Panc1 (cell line): ENCODE measurements at regions not wholly inside any gene's neighbourhood (a gene's known extent, or its start where the extent isn't known, plus 50 kb on each side); places are given as distances from the start of the nearest gene placed in this dataset.

Experiments
- ATAC-seq: fragments of 200-7000 bp; cut with Tn5 transposase; 2 replicates; pipeline ENCODE4 v1.9.1; 2020; ENCODE audit warnings: mild to moderate bottlenecking, moderate library complexity
- BruUV-seq: library from RNA; stranded (reverse); fragments of 400-500 nt; replicated peaks from 2 replicates; lab custom pipeline; 2021; lab: Mats Ljungman, UMichigan
- CTCF ChIA-PET: fragments of 300-600 bp; sonication (Branson Sonifier 250); formaldehyde crosslinking; loops from one replicate; lab custom pipeline; 2022; ENCODE audit warnings: antibody characterized with exemption; lab: Charles Lee
- POLR2A ChIA-PET: fragments of 300-600 bp; sonication (Branson Sonifier 250); formaldehyde crosslinking; loops from one replicate; lab custom pipeline; 2022; ENCODE audit warnings: antibody characterized with exemption; lab: Charles Lee
- DNase-seq: peaks from one replicate; pipeline ENCODE4 v3.0.0-alpha.2; 2010; ENCODE audit warnings: low read depth, low spot score
- H3K27ac ChIP-seq: 2 replicates; pipeline ENCODE4 v1.5.1; 2011; ENCODE audit warnings: mild to moderate bottlenecking, low read length, inconsistent platforms
- H3K27me3 ChIP-seq: fragments of 200-500 bp; sonication (Bioruptor generic); 2 replicates; pipeline ENCODE4 v1.6.0; 2014; ENCODE audit warnings: low read length, inconsistent platforms; ENCODE audit not compliant: control insufficient read depth, insufficient read depth
- H3K36me3 ChIP-seq: fragments of 200-500 bp; sonication (Bioruptor generic); 2 replicates; pipeline ENCODE4 v1.5.1; 2014; ENCODE audit warnings: inconsistent platforms, mild to moderate bottlenecking, low read length, moderate library complexity; ENCODE audit not compliant: control insufficient read depth, insufficient read depth
- H3K4me1 ChIP-seq: 2 replicates; pipeline ENCODE4 v1.5.1; 2011; ENCODE audit warnings: inconsistent platforms, mild to moderate bottlenecking, low read length, moderate library complexity; ENCODE audit not compliant: control insufficient read depth, insufficient read depth
- H3K4me3 ChIP-seq, 2 experiments: 2 replicates each; pipeline ENCODE4 v1.5.1; 2011 to 2012; ENCODE audit warnings: low read depth in 2 of 2, low read length in 2 of 2, mild to moderate bottlenecking in 2 of 2, inconsistent platforms in 1 of 2, moderate library complexity in 1 of 2
- H3K9me3 ChIP-seq: fragments of 200-500 bp; sonication (Bioruptor generic); 2 replicates; pipeline ENCODE4 v1.5.1; 2014; ENCODE audit warnings: low read depth, mild to moderate bottlenecking, inconsistent platforms, low read length, moderate library complexity; ENCODE audit not compliant: control insufficient read depth, insufficient read depth
- CTCF ChIP-seq: fragments of 450-650 bp; IDR thresholded peaks from 2 replicates; pipeline ENCODE4 v1.5.1; 2017; ENCODE audit warnings: mild to moderate bottlenecking
- POLR2AphosphoS5 ChIP-seq: IDR thresholded peaks from 2 replicates; pipeline ENCODE4 v1.6.1; 2012; ENCODE audit warnings: mild to moderate bottlenecking, low read depth, low read length, moderate library complexity
- SIN3A ChIP-seq: IDR thresholded peaks from 2 replicates; pipeline ENCODE4 v1.6.1; 2012; ENCODE audit warnings: low read depth, mild to moderate bottlenecking, low read length, moderate library complexity, borderline replicate concordance; ENCODE audit not compliant: insufficient read depth
- TCF7L2 ChIP-seq: IDR thresholded peaks from 2 replicates; pipeline ENCODE4 v1.6.1; 2011; ENCODE audit warnings: mild to moderate bottlenecking, low read depth, low read length, inconsistent platforms
- in situ Hi-C: cut with HindIII; loops from 2 replicates; pipeline ENCODE4 v1.10.0; 2016; ENCODE audit warnings: low sequenced_read_pairs, low pct_unique_long_range_greater_than_20kb
- intact Hi-C: fragments of 100-400 bp; cut with micrococcal nuclease; formaldehyde crosslinking; loops from one replicate; pipeline ENCODE4 v1.10.0; 2022; ENCODE audit not compliant: unreplicated experiment
- TF ChIP-seq, protein P1 (sequence below), 2 experiments: IDR thresholded peaks; 2 replicates each; pipeline ENCODE4 v1.6.1; 2011 to 2012; ENCODE audit warnings: low read depth in 2 of 2, control low read depth in 1 of 2, low read length in 1 of 2, mild to moderate bottlenecking in 1 of 2, moderate library complexity in 1 of 2; ENCODE audit not compliant: insufficient read depth in 1 of 2

DNA sequence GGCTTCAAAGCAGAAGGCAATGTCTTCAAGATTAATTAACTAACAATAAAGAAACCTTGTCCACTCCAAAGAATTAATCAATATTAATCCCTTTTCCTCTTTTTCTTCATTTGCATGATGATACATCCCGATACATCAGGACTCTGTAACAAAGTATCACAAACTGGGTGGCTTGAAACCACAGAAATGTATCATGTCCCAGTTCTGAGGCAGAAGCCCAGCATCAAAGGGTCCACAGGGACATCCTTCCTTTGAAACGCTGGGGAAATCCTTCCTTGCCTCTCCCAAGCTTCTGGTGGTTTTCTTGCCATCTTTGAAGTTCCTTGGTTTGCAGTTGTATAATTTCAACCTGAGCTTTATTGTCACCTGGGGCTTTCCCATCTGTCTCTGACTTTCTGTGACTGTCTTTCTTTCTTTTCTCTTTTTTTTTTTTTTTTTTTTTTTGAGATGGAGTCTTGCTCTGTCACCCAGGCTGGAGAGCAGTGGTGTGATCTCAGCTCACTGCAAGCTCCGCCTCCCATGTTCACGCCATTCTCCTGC lies 210.2 kb upstream of the ADARB2 start:
- TF ChIP-seq, protein P1, sequence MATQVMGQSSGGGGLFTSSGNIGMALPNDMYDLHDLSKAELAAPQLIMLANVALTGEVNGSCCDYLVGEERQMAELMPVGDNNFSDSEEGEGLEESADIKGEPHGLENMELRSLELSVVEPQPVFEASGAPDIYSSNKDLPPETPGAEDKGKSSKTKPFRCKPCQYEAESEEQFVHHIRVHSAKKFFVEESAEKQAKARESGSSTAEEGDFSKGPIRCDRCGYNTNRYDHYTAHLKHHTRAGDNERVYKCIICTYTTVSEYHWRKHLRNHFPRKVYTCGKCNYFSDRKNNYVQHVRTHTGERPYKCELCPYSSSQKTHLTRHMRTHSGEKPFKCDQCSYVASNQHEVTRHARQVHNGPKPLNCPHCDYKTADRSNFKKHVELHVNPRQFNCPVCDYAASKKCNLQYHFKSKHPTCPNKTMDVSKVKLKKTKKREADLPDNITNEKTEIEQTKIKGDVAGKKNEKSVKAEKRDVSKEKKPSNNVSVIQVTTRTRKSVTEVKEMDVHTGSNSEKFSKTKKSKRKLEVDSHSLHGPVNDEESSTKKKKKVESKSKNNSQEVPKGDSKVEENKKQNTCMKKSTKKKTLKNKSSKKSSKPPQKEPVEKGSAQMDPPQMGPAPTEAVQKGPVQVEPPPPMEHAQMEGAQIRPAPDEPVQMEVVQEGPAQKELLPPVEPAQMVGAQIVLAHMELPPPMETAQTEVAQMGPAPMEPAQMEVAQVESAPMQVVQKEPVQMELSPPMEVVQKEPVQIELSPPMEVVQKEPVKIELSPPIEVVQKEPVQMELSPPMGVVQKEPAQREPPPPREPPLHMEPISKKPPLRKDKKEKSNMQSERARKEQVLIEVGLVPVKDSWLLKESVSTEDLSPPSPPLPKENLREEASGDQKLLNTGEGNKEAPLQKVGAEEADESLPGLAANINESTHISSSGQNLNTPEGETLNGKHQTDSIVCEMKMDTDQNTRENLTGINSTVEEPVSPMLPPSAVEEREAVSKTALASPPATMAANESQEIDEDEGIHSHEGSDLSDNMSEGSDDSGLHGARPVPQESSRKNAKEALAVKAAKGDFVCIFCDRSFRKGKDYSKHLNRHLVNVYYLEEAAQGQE (IDR thresholded peaks at IDR 0.05; ENCODE audit: insufficient read depth in 1 of 2, low read depth in 2 of 2, low read length in 1 of 2) = no peak
- no peak for TF ChIP-seq SIN3A
- TF ChIP-seq TCF7L2 = no peak
- no peak for TF ChIP-seq CTCF
- TF ChIP-seq POLR2AphosphoS5 = no peak
- Histone ChIP-seq H3K9me3 (no peaks in the 10 kb centered on the region), H3K4me3 (no peak overlapping the region), H3K4me1 (no peaks in the 10 kb centered on the region), H3K36me3 (no peaks in the 10 kb centered on the region), H3K27ac (no peak overlapping the region), H3K27me3 (no peaks in the 10 kb centered on the region)
- intact Hi-C loops (no loop called here), in situ Hi-C loops (no loop called here)
- ATAC-seq (no peak), DNase-seq (no peak)
- POLR2A ChIA-PET = no interaction called here
- CTCF ChIA-PET = interaction anchor here (0.6 kb wide), 1 partner anchor 84 kb away, joined by 6 read pairs; no protein-coding TSS in a partner anchor
- no TSS peak for BruUV-seq

GRCh38 chr10:1944487-1944886 lies 207.2 kb upstream of the ADARB2 start:
- in situ Hi-C loops = no loop called here
- BruUV-seq = no TSS peak

More at GRCh38 chr10:1944487-1944886, 207.2 kb upstream of the ADARB2 start:
- ATAC-seq = no peak
- no peaks in the 10 kb centered on the region for H3K4me1 ChIP-seq
- intact Hi-C loops = no loop called here
- H3K36me3 ChIP-seq = no peaks in the 10 kb centered on the region
- no peaks in the 10 kb centered on the region for H3K9me3 ChIP-seq
- CTCF ChIA-PET = no interaction called here
- H3K27me3 ChIP-seq = no peaks in the 10 kb centered on the region
- H3K4me3 ChIP-seq = no peak overlapping the region
- POLR2A ChIA-PET = no interaction called here
- H3K27ac ChIP-seq = no peak overlapping the region
- no peak for DNase-seq
- TF ChIP-seq CTCF (no peak), POLR2AphosphoS5 (no peak), TCF7L2 (no peak), SIN3A (no peak)
- TF ChIP-seq, protein P1 (IDR thresholded peaks at IDR 0.05; ENCODE audit: insufficient read depth in 1 of 2, low read depth in 2 of 2, low read length in 1 of 2) = no peak
